ENCODE measurements at regions not wholly inside any gene's neighbourhood (a gene's known extent, or its start where the extent isn't known, plus 50 kb on each side); places are given as distances from the start of the nearest gene placed in this dataset.

DNA sequence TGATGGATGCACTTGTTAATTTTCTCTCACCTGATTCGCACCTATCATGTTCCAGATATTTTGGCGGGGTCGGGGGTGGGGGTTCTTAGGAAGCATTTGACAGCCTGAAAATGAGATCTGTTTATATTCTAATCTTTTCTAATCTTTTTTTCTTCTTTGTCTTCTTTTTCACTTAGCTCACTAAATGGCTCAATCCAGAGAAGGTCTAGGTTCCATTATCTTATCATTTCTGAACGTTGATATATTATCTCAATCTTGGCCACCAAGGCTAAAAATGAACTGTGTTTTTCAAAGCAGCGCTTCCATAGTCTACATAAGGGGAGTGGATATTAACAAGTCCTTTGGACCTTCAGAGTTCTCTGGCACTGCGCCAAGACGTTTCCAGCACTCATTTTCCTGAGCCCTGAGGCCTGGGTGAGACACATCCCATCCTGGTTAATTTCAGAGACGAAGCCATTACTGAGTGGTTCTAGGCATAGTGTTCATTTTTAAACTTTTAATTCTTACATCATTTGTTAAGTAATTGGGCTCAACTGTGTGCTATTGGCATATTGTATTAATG lies 229.0 kb downstream of the SOX11 start:
- no peak for DNase-seq

GRCh38 chr2:5923957-5924945 lies 232.1 kb downstream of the SOX11 start:
- DNase-seq = no peak

GRCh38 chr2:5925604-5926003 lies 233.4 kb downstream of the SOX11 start:
- DNase-seq = no peak

GRCh38 chr2:5926871-5927512 lies 234.8 kb downstream of the SOX11 start:
- no peak for DNase-seq

DNA sequence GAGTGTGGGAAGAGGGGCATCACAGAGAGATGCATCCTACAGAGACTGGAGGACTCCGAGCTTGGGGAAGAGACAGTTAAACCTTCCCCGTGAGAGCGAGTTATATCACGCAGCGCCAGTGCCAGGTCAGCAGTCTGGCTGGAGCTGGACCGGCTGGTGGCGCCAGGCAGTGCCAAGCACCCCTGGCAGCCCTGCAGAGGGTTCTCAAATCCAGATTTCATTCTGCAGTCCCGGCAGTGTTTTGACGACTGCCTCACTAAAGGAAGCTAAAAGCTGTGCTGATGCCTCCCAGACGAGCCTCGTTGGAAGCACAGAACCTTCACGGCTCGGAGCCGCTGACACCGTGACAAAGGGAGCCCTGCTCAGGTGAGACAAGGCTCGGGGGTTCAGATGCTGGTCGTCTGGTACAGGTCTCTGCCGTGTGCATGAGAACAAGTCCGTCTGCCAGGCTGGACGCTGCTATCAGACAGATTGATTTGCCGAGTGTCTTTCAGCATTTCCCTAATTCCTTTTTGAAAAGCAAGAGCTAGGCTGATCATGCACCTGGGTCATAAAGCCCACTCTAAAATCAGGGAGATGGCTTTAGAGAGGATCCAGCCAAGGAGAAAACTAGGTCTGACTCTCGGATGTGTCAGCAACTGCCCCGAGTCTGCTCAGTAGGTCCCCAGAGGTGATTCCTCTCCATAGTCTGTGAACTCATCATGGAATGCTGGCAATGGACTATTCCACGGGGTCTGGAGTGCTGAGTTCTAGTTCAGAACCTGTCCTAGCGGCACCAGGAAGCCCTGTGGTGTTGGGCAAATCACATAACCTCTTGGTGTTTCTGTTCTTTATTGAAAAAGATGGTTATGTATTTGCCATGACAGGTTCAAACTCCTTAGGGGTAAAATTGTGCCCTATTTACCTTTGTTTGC lies 240.6 kb downstream of the SOX11 start:
- no peak for DNase-seq

GRCh38 chr2:5933669-5934068 lies 241.5 kb downstream of the SOX11 start:
- DNase-seq = no peak

DNA sequence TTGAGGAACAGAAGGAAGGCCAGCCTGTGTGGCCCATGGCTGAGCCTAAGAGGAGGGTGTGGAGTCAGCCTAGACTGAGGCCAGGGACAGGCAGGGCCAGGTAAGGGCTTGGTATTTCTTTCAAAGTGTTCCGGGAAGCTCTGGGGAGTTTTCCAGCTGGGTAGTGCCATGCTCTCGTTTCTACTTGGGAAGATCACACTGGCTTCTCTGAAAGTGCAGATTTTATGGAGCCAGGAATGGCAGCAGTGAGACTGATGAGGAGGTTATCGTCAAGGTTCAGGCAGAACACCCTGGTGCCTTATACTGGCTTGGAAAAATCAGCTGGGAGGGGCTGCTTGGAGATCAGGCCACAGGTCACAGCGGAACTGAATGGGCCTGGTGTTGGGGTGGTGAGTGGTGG lies 245.1 kb downstream of the SOX11 start:
- DNase-seq = no peak

GRCh38 chr2:5937851-5938565 lies 245.8 kb downstream of the SOX11 start:
- no peak for DNase-seq

GRCh38 chr2:5938566-5938896 lies 246.3 kb downstream of the SOX11 start:
- DNase-seq = no peak

- DNase-seq = no peak
Measured at GRCh38 chr2:5939553-5939952, 247.4 kb downstream of the SOX11 start.

DNA sequence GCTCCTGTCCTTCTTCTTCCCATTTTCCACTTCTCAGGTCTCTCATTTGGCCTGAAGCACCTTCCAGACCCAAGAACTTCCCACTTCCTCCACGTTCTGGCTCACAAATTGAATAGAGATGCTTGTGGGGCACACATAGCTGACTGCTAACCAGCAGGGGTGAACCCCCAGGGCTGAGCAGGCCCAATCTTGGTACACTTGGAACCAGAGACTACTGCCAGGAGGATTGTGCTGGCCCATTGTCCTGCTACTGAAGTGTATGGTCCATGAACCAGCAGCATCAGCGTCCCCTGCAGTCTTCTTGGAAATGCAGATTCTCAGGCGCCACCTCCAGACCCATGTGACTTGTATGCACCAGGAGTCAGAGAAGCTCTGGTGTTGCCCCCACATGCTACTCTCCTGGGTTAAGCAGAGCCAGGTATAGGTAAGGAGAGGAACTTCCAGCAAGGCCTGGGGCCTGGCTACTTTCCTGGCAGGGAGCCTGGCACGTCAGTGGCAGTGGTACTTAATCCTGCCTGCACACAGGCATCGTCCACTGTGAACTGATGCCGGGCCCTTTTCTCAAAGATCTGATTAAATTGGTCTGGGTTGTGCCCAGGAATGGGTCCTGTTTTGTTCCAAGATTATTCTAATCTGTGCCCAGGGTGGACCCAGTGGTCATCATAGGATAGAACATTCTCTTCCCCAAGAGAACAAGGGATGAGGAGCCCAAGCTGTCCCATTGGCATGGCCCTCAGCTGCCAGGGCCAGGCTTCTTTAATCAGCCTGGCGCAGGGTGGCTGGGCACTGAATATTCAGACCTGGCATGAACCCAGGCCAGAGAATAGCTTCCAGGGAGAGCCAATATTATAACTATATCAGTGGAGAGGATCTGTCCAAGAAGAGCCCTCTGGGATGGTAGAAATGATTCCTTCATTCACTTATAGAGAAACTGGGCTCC lies 248.7 kb downstream of the SOX11 start:
- DNase-seq = no peak

GRCh38 chr2:5942204-5942603 lies 250.0 kb downstream of the SOX11 start:
- no peak for DNase-seq

DNA sequence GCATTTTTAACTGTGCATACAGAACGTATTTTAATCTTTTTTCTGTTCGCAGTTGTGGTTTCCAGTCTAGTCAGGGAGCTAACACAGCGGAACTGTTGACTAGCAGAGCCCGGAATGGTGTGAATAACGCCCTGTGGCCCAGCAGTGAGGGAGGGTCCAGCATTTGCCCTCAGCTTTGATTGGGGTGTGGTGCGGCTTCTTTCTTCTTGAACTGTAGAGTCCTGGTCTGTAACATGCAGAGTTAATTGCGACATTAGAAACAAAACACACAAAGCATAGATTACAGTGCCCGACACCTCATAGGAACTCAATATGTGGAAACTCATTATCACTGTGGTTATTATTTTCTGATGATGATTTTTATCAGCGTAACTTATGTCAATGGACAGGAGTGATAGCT lies 253.6 kb downstream of the SOX11 start:
- DNase-seq = no peak

GRCh38 chr2:5946225-5947115 lies 254.3 kb downstream of the SOX11 start:
- DNase-seq = no peak

- no peak for DNase-seq
Measured at GRCh38 chr2:5950736-5951135, 258.6 kb downstream of the SOX11 start.

DNA sequence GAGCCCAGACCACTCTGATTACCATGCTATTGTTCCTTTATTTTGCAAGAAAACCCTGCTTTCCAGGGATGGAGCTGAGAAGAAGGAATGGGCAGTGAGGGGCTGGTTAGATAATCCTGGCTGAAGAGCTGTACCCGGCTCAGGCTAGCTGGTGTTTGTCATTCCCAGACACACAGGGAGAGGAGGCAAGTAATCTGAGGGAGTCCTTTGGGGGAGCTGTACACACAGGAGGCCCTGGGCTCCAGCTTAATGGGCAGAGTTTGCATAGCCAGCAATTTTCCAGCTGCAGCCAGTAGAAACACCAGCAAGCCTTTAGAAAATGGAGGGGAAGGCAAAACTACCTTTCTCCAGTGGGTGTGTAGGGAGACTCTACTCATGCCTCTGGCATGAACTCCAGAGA lies 259.3 kb downstream of the SOX11 start:
- DNase-seq = no peak

GRCh38 chr2:5953525-5953924 lies 261.3 kb downstream of the SOX11 start:
- no peak for DNase-seq

- no peak for DNase-seq
Measured at GRCh38 chr2:5954509-5954908, 262.3 kb downstream of the SOX11 start.

DNA sequence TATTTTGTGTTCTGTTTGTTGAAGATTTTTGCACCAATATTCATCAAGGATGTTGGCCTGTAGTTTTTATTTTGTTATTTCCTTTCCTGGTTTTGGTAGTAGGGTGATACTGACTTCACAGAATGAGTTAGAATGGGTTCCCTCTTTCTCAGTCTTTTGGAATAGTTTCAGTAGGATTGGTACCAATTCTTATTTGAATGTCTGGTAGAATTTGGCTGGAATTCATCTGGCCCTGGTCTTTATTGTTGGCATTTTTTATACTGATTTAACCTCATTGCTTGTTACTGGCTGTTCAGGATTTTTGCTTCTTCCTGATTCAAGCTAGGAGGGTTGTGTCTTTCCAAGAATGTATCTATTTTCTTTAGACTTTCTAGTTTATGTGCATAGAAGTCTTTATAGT lies 263.7 kb downstream of the SOX11 start:
- DNase-seq = no peak

Data from kidney glomerular epithelial cell (primary cell).